Stomach (tissue), 8 donors: ENCODE measurements at regions not wholly inside any gene's neighbourhood (a gene's known extent, or its start where the extent isn't known, plus 50 kb on each side); places are given as distances from the start of the nearest gene placed in this dataset.

Experiments
- DNase-seq, 2 donors: peaks; one replicate each; pipeline versions ENCODE4 v3.0.0 to v3.0.0-alpha.2; 2013 to 2019
- H3K27ac ChIP-seq, 5 donors: fragments of 200-600 bp in 4 of 5; sonication (generic) in 4 of 5; one replicate each; pipeline ENCODE4 v1.5.1; 2013 to 2019; ENCODE audit warnings: mild to moderate bottlenecking in 1 of 5, moderate library complexity in 1 of 5
- H3K27me3 ChIP-seq, 3 donors: fragments of 200-600 bp; sonication (generic); one replicate each; pipeline ENCODE4 v1.5.1; 2017 to 2019; ENCODE audit warnings: mixed run types in 1 of 3
- H3K36me3 ChIP-seq, 4 donors: fragments of 200-600 bp; sonication (generic); 1 replicate in 3 of 4; 2 replicates in 1 of 4; pipeline ENCODE4 v1.5.1; 2016 to 2019
- H3K4me1 ChIP-seq, 4 donors: fragments of 200-600 bp; sonication (generic); one replicate each; pipeline ENCODE4 v1.5.1; 2016 to 2019
- H3K4me3 ChIP-seq, 4 donors: fragments of 200-600 bp; sonication (generic) in 3 of 4; one replicate each; pipeline ENCODE4 v1.5.1; 2016 to 2019; ENCODE audit warnings: mild to moderate bottlenecking in 1 of 4
- H3K9me3 ChIP-seq, 4 donors: fragments of 200-600 bp; sonication (generic); one replicate each; pipeline ENCODE4 v1.5.1; 2016 to 2019
- CTCF ChIP-seq, 7 experiments: fragments of 450-650 bp in 4 of 7; fragments of 200-600 bp in 3 of 7; sonication (generic) in 3 of 7; IDR thresholded peaks; one replicate each; pipeline ENCODE4 v1.5.1; 2016 to 2019; ENCODE audit warnings: antibody characterized with exemption in 7 of 7, control low read depth in 2 of 7, mild to moderate bottlenecking in 1 of 7
- EP300 ChIP-seq: sonication (generic); formaldehyde crosslinking; IDR thresholded peaks from one replicate; pipeline ENCODE4 v1.6.1; 2017; ENCODE audit warnings: antibody characterized with exemption
- POLR2A ChIP-seq, 4 donors: fragments of 450-650 bp; IDR thresholded peaks; one replicate each; pipeline ENCODE4 v1.6.1; 2016; ENCODE audit warnings: antibody characterized with exemption in 4 of 4, control low read depth in 2 of 4, mild to moderate bottlenecking in 1 of 4, moderate library complexity in 1 of 4
- POLR2AphosphoS5 ChIP-seq, 3 donors: sonication (generic); formaldehyde crosslinking; IDR thresholded peaks; one replicate each; pipeline ENCODE4 v1.6.1; 2016; ENCODE audit warnings: antibody characterized with exemption in 3 of 3
- WGBS, 5 donors: extraction: QIAGEN DNeasy Blood & Tissue Kit in 3 of 5; methylation state at CpG; one replicate each; pipeline versions ENCODE4 v1.1.5 to v1.1.7; 2013 to 2018; 5-methylcytosine and 5-hydroxymethylcytosine counted together
- intact Hi-C: fragments of 100-400 bp; cut with DNase I; formaldehyde crosslinking; loops from one replicate; pipeline ENCODE4 v1.15.1; 2023; ENCODE audit warnings: low total_unique reads
- donor health status: healthy with polysubstance abuse.
- donor health status: Bipolar disorder and iron deficiency.
- donor health status: healthy.

GRCh38 chr11:47918370-47918690 lies 62.0 kb upstream of the PTPRJ start:
- Histone ChIP-seq H3K36me3 (no peaks in the 10 kb centered on the region), H3K4me3 (peak overlapping the region in 1 of 4 donors; percentile 9), H3K27ac (peak overlapping the region; percentile 44 to 82 (median 63)), H3K27me3 (no peaks in the 10 kb centered on the region), H3K9me3 (no peaks in the 10 kb centered on the region), H3K4me1 (peaks cover 16 to 40% (median 27%) of the 10 kb centered on the region in 4 donors)
- no peak for TF ChIP-seq EP300
- TF ChIP-seq CTCF (IDR thresholded peaks at IDR 0.05): no peak
- no peak for TF ChIP-seq POLR2A (IDR thresholded peaks at IDR 0.05)
- no peak for TF ChIP-seq POLR2AphosphoS5 (IDR thresholded peaks at IDR 0.05)
- DNase-seq: no peak
- intact Hi-C loops: no loop called here
- WGBS, 5 donors: 19 to 33% (median 20%) methylated on average over 3 of the region's 3 CpGs

GRCh38 chr11:47917599-47918369 lies 62.6 kb upstream of the PTPRJ start:
- H3K27me3 ChIP-seq: no peaks in the 10 kb centered on the region
- peaks cover 16 to 40% (median 27%) of the 10 kb centered on the region in 4 donors for H3K4me1 ChIP-seq
- H3K36me3 ChIP-seq: no peaks in the 10 kb centered on the region
- TF ChIP-seq CTCF (IDR thresholded peaks at IDR 0.05) (no peak), POLR2AphosphoS5 (IDR thresholded peaks at IDR 0.05) (peak; percentile 22 to 54 (median 26))
- no peaks in the 10 kb centered on the region for H3K9me3 ChIP-seq
- intact Hi-C loops: no loop called here
- H3K4me3 ChIP-seq: peak overlapping the region in 1 of 4 donors; percentile 9
- peak overlapping the region; percentile 44 to 82 (median 63) for H3K27ac ChIP-seq
- DNase-seq: peak; percentile 52 to 93
- WGBS, 5 donors: 41 to 46% (median 45%) methylated on average over 11 of the region's 11 CpGs

GRCh38 chr11:47916361-47916841 lies 64.0 kb upstream of the PTPRJ start:
- Histone ChIP-seq H3K27ac (peak overlapping the region in 4 of 5 donors; percentile 62 to 82 (median 70)), H3K36me3 (no peaks in the 10 kb centered on the region), H3K27me3 (no peaks in the 10 kb centered on the region), H3K4me3 (no peak overlapping the region), H3K4me1 (peaks cover 16 to 40% (median 27%) of the 10 kb centered on the region in 4 donors), H3K9me3 (no peaks in the 10 kb centered on the region)
- DNase-seq: peak; percentile 72 to 84
- WGBS, 5 donors: 34 to 53% (median 44%) methylated on average over 9 of the region's 9 CpGs
- intact Hi-C loops: no loop called here
- TF ChIP-seq CTCF (IDR thresholded peaks at IDR 0.05) (no peak), POLR2A (IDR thresholded peaks at IDR 0.05) (no peak), POLR2AphosphoS5 (IDR thresholded peaks at IDR 0.05) (no peak), EP300 (no peak)

- Histone ChIP-seq H3K36me3 (no peaks in the 10 kb centered on the region), H3K9me3 (no peaks in the 10 kb centered on the region), H3K4me3 (no peak overlapping the region), H3K27me3 (no peaks in the 10 kb centered on the region), H3K27ac (peak overlapping the region in 3 of 5 donors; percentile 63 to 82 (median 76)), H3K4me1 (peaks cover 16 to 40% (median 27%) of the 10 kb centered on the region in 4 donors)
- DNase-seq: no peak
- TF ChIP-seq POLR2AphosphoS5 (IDR thresholded peaks at IDR 0.05) (no peak), EP300 (no peak), CTCF (IDR thresholded peaks at IDR 0.05) (no peak), POLR2A (IDR thresholded peaks at IDR 0.05) (no peak)
- intact Hi-C loops: no loop called here
Observed at GRCh38 chr11:47915783-47916182, 64.6 kb upstream of the PTPRJ start.
